K562 (cell line): ENCODE measurements at regions not wholly inside any gene's neighbourhood (a gene's known extent, or its start where the extent isn't known, plus 50 kb on each side); places are given as distances from the start of the nearest gene placed in this dataset.

Experiments used
- CBX5 ChIP-seq: IDR thresholded peaks from 2 replicates; pipeline ENCODE4 v1.6.1; 2014; ENCODE audit warnings: low read depth, borderline replicate concordance
- COPS2 ChIP-seq: fragments of 450-650 bp; conservative IDR thresholded peaks from 2 replicates; pipeline ENCODE4 v1.6.1; 2016; ENCODE audit warnings: mild to moderate bottlenecking, moderate library complexity
- CTCF ChIP-seq, 3 experiments: IDR thresholded peaks in 2 of 3; conservative IDR thresholded peaks in 1 of 3; 2 replicates each; pipeline ENCODE4 v1.5.1; 2011 to 2012; ENCODE audit warnings: low read length in 3 of 3, mild to moderate bottlenecking in 3 of 3, control low read depth in 2 of 3, improper control_type of control experiment in 1 of 3, inconsistent platforms in 1 of 3, low read depth in 1 of 3, mixed read lengths in 1 of 3, moderate library complexity in 1 of 3; ENCODE audit not compliant: insufficient read depth in 2 of 3
- JUND ChIP-seq, 2 experiments: IDR thresholded peaks; 2 replicates in 1 of 2; 3 replicates in 1 of 2; pipeline ENCODE4 v1.6.1; 2011; ENCODE audit warnings: borderline replicate concordance in 2 of 2, low read depth in 2 of 2, low read length in 2 of 2, improper control_type of control experiment in 1 of 2, missing biosample characterization in 1 of 2, missing genetic modification characterization in 1 of 2, missing genetic modification reagents in 1 of 2
- KLF6 ChIP-seq: fragments of 250-450 bp; sonication (Bioruptor Pico); IDR thresholded peaks from 2 replicates; pipeline ENCODE4 v1.4.0; 2020; ENCODE audit warnings: mild to moderate bottlenecking, moderate library complexity, borderline replicate concordance
- POLR3G ChIP-seq: IDR thresholded peaks from 2 replicates; pipeline ENCODE4 v1.6.1; 2011; ENCODE audit not compliant: insufficient read length, insufficient replicate concordance; ENCODE audit errors: extremely low read depth
- PRDM10 ChIP-seq: fragments of 450-650 bp; IDR thresholded peaks from 2 replicates; pipeline ENCODE4 v1.6.1; 2018; ENCODE audit not compliant: partially characterized antibody
- ZNF24 ChIP-seq: fragments of 450-650 bp; IDR thresholded peaks from 2 replicates; pipeline ENCODE4 v1.6.1; 2016

- TF ChIP-seq ZNF24: no peak
- TF ChIP-seq CTCF (IDR thresholded peaks at IDR 0.05 in 2 of 3, conservative IDR thresholded peaks at IDR 0.05 in 1 of 3; ENCODE audit: insufficient read depth in 2 of 3, low read depth in 1 of 3, low read length in 3 of 3): no peak
- TF ChIP-seq KLF6 (CRISPR knock-in tag): no peak
- TF ChIP-seq PRDM10: no peak
- TF ChIP-seq CBX5: no peak
- TF ChIP-seq POLR3G: no peak
- no peak for TF ChIP-seq JUND (IDR thresholded peaks at IDR 0.05; ENCODE audit: borderline replicate concordance, low read depth, low read length)
- TF ChIP-seq JUND (tag; IDR thresholded peaks at IDR 0.05; ENCODE audit: borderline replicate concordance, low read depth, low read length): no peak
- TF ChIP-seq COPS2: no peak
Observed at GRCh38 chr18:78244779-78245178, 734.8 kb upstream of the SALL3 start.
